C4-2B (cell line): ENCODE measurements at regions not wholly inside any gene's neighbourhood (a gene's known extent, or its start where the extent isn't known, plus 50 kb on each side); places are given as distances from the start of the nearest gene placed in this dataset.

Experiments used
- H3K27ac ChIP-seq: fragments of 450-650 bp; 2 replicates; pipeline ENCODE4 v1.5.1; 2017
- ZFX ChIP-seq: fragments of 450-650 bp; IDR thresholded peaks from 2 replicates; pipeline ENCODE4 v1.6.1; 2017
- TF ChIP-seq, protein P1 (sequence below): fragments of 450-650 bp; conservative IDR thresholded peaks from 2 replicates; pipeline ENCODE4 v1.5.1; 2017; ENCODE audit warnings: mild to moderate bottlenecking

DNA sequence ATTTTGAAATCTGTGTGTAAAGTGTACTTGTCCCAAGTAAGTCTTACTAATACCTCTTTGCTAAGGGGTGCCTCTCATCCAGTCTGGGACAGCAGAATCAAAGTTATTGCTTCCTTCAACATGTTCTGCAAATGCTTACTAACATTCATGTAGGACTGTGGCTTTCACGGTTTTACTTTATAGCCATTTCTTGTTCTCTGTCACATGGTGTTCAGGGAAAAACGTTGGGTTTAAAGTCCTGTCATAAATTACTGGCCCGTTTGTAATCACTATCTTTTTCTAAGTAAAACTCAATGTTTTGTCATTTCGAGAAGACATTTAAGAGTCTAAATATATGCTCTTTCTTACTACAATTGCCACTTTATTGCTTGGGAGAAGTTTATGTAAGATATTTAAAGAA lies 321.1 kb downstream of the STIM2 start:
- no peak overlapping the region for H3K27ac ChIP-seq
- TF ChIP-seq ZFX: no peak
- TF ChIP-seq, protein P1, sequence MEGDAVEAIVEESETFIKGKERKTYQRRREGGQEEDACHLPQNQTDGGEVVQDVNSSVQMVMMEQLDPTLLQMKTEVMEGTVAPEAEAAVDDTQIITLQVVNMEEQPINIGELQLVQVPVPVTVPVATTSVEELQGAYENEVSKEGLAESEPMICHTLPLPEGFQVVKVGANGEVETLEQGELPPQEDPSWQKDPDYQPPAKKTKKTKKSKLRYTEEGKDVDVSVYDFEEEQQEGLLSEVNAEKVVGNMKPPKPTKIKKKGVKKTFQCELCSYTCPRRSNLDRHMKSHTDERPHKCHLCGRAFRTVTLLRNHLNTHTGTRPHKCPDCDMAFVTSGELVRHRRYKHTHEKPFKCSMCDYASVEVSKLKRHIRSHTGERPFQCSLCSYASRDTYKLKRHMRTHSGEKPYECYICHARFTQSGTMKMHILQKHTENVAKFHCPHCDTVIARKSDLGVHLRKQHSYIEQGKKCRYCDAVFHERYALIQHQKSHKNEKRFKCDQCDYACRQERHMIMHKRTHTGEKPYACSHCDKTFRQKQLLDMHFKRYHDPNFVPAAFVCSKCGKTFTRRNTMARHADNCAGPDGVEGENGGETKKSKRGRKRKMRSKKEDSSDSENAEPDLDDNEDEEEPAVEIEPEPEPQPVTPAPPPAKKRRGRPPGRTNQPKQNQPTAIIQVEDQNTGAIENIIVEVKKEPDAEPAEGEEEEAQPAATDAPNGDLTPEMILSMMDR: no peak

DNA sequence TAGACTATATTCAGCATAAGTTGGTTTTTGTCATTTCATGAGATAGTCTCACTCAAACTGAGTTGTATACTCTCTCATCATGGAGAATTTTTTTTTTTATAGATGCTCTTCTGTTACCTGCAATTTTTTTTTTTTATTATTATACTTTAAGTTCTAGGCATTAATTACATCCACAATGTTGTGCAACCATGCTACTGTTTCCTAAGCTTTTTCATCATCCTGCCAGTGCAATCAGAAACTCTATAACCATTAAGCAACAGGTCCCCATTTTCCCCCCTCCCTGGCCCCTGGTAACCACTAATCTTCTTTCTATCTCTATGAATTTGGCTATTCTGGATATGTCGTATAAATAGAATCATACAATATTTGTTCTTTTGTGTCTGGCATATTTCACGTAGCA lies 321.6 kb downstream of the STIM2 start:
- no peak overlapping the region for H3K27ac ChIP-seq
- TF ChIP-seq, protein P1: no peak
- no peak for TF ChIP-seq ZFX

DNA sequence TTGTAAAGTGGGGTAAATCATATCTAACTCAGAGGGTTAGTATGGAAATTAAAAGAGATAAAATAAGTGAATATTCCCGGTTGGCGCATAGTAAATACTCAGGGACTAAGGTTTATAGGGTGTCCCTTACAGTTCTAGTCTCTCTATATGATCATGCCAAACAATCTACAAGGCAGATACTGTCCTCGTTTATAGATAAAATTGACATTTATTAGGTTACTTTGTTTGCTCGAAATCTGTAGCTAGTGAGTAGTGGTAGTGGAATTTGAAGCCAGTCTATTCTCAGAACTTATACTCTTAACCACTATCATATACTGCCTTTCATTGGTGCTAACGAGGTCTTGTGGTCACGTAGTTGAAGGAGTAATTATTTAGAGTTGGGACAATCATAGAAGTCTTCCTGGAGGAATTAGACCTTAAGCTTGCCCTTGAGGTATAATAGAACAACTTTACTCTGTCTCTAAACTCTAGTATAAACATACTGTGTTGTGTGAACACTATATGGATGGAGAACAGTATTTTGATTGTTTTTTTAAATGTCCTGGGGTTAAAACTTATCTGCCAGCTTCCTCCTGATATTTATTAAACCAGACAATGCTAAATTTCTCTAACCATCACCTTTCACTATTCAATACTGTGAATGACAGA lies 324.0 kb downstream of the STIM2 start:
- TF ChIP-seq, protein P1: no peak
- TF ChIP-seq ZFX: no peak

DNA sequence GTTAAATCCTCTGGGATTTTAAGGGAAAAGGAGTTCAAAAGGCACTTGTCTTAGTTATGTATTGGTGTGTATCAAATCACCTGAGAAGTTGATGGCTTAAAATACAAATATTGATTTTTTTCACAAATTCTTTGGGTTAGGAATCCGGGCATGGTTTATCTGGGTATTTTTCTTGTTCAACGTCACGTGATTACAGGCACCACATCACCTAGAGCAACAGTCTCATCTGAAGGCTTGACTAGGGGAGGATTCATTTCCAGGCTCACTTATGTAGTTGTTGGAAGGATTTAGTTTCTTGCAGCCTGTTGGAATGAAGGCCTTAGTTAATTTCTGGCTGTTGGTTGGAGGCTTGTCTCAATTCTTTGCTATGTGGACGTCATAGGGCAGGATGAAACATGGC lies 326.1 kb downstream of the STIM2 start:
- H3K27ac ChIP-seq: no peak overlapping the region
- no peak for TF ChIP-seq ZFX
- TF ChIP-seq, protein P1: no peak

More for the DNA sequence above, 324.0 kb downstream of the STIM2 start:
- H3K27ac ChIP-seq: no peak overlapping the region

DNA sequence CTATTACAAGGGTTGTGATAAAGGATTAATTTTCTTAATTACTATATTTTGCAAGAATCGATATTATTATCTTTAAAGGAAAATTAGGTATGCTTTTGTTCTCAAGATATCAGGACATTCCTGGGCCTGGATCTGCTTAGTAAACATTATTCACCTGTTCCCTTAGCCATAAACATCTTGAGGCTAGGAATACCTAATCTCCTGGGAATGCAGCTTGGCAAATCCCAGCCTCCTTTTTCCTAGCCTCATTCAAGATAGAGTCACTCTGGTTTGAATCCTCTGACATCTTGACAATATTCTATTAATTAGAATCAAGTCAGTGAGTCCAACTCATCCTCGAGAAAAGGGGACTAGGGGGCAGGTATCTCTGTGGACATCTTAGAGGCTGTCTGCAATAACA lies 327.1 kb downstream of the STIM2 start:
- TF ChIP-seq, protein P1: no peak
- no peak for TF ChIP-seq ZFX
- H3K27ac ChIP-seq: no peak overlapping the region

DNA sequence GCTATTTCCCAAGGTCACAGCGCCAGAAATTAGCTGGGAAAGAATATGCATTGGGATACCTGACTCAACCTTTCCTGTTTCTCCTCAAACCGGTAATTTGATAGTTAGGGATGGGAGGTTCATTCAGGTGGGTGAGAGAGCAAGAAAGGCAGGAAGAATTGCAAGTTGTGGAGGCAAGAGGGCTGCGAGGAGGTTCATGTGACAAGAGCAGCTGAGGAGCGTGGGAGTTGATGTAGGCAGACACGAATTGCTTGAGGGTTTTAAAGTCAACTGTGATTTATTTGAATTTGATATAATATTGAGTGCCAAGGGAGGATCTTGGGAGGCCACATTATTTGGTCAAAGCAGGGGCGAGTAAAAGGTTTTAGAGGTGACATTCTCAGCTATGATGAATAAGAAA lies 329.0 kb downstream of the STIM2 start:
- H3K27ac ChIP-seq: no peak overlapping the region
- TF ChIP-seq, protein P1: no peak
- TF ChIP-seq ZFX: no peak

DNA sequence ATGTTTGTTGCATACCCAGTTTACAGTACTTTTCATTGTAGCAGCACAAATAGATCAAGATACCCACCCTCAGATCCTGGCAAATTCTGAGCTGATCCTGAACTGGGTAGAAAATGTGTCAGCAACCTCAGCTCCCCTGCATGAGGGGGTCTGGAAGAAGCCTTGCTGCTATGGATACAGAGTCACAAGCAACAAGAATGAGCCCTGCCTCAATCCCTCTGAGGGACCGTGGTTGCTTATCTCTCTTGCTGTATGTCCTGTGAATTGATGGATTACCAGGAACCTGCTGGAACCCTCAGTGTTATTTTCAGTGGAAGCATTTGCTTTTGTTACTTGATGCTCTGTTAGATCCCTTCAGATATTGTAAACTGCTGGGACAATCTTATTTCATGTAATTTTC lies 331.0 kb downstream of the STIM2 start:
- no peak for TF ChIP-seq ZFX
- TF ChIP-seq, protein P1: no peak
- H3K27ac ChIP-seq: no peak overlapping the region
